WTC11 (cell line): ENCODE measurements at regions not wholly inside any gene's neighbourhood (a gene's known extent, or its start where the extent isn't known, plus 50 kb on each side); places are given as distances from the start of the nearest gene placed in this dataset.

Experiments
- ATAC-seq: fragments of 200-7000 bp; cut with Tn5 transposase; 2 replicates; pipeline ENCODE4 v1.10.0; 2021; ENCODE audit warnings: mild to moderate bottlenecking, moderate library complexity
- CTCF ChIA-PET: fragments of 300-600 bp; sonication (Branson Sonifier 250); formaldehyde crosslinking; loops from one replicate; lab custom pipeline; 2021; ENCODE audit warnings: antibody characterized with exemption; lab: Charles Lee
- POLR2A ChIA-PET: fragments of 350-600 bp; sonication (Branson Sonifier 250); formaldehyde crosslinking; loops from one replicate; lab custom pipeline; 2021; ENCODE audit warnings: antibody characterized with exemption; lab: Charles Lee
- DNase-seq: peaks from one replicate; pipeline ENCODE4 v3.0.0; 2021; ENCODE audit warnings: low spot score
- H3K27ac Mint-ChIP-seq: 2 replicates; pipeline ENCODE4 v1.8.0; 2021; ENCODE audit warnings: mixed read lengths
- H3K27me3 Mint-ChIP-seq: 2 replicates; pipeline ENCODE4 v1.8.0; 2021; ENCODE audit warnings: low read depth, mild to moderate bottlenecking, moderate library complexity, mixed read lengths
- H3K36me3 Mint-ChIP-seq: 2 replicates; pipeline ENCODE4 v1.8.0; 2021; ENCODE audit warnings: mixed read lengths
- H3K4me1 Mint-ChIP-seq: 2 replicates; pipeline ENCODE4 v1.8.0; 2022; ENCODE audit warnings: mixed read lengths
- H3K4me3 Mint-ChIP-seq: 2 replicates; pipeline ENCODE4 v1.8.0; 2021; ENCODE audit warnings: mild to moderate bottlenecking, moderate library complexity, mixed read lengths
- H3K9me3 Mint-ChIP-seq: 2 replicates; pipeline ENCODE4 v1.8.0; 2021; ENCODE audit warnings: mixed read lengths
- CREM ChIP-seq: sonication (generic); formaldehyde crosslinking; IDR thresholded peaks from 2 replicates; pipeline ENCODE4 v1.8.1; 2022; ENCODE audit warnings: mild to moderate bottlenecking, missing genetic modification reagents, moderate library complexity
- ESRRA ChIP-seq: sonication (generic); formaldehyde crosslinking; IDR thresholded peaks from 2 replicates; pipeline ENCODE4 v1.8.1; 2022; ENCODE audit warnings: mild to moderate bottlenecking, missing genetic modification reagents, borderline replicate concordance
- FOXJ3 ChIP-seq: sonication (generic); formaldehyde crosslinking; IDR thresholded peaks from 2 replicates; pipeline ENCODE4 v1.9.0; 2021; ENCODE audit warnings: missing genetic modification reagents, mild to moderate bottlenecking, borderline replicate concordance
- HMGA2 ChIP-seq: fragments of 250-450 bp; sonication (Bioruptor Pico); IDR thresholded peaks from 2 replicates; pipeline ENCODE4 v1.4.0; 2021; ENCODE audit warnings: mild to moderate bottlenecking, moderate library complexity
- KAT7 ChIP-seq: sonication (generic); formaldehyde crosslinking; IDR thresholded peaks from 2 replicates; pipeline ENCODE4 v1.8.1; 2023; ENCODE audit warnings: missing genetic modification reagents, mild to moderate bottlenecking, borderline replicate concordance
- MXD4 ChIP-seq: fragments of 250-450 bp; sonication (Bioruptor Pico); IDR thresholded peaks from 2 replicates; pipeline ENCODE4 v1.8.0; 2021; ENCODE audit warnings: mild to moderate bottlenecking, moderate library complexity, borderline replicate concordance
- NFATC4 ChIP-seq: fragments of 250-450 bp; sonication (Bioruptor Pico); IDR thresholded peaks from 2 replicates; pipeline ENCODE4 v1.9.0; 2021; ENCODE audit warnings: mild to moderate bottlenecking
- OVOL2 ChIP-seq: fragments of 250-450 bp; sonication (Bioruptor Pico); IDR thresholded peaks from 2 replicates; pipeline ENCODE4 v1.9.0; 2021; ENCODE audit warnings: mild to moderate bottlenecking, borderline replicate concordance
- RELA ChIP-seq: sonication (generic); formaldehyde crosslinking; IDR thresholded peaks from 2 replicates; pipeline ENCODE4 v1.8.1; 2022; ENCODE audit warnings: missing genetic modification reagents, mild to moderate bottlenecking, borderline replicate concordance
- TEAD1 ChIP-seq: sonication (generic); formaldehyde crosslinking; IDR thresholded peaks from 2 replicates; pipeline ENCODE4 v1.8.0; 2022; ENCODE audit warnings: mild to moderate bottlenecking, missing genetic modification reagents
- ZBTB21 ChIP-seq: sonication (generic); formaldehyde crosslinking; IDR thresholded peaks from 2 replicates; pipeline ENCODE4 v1.8.1; 2023; ENCODE audit warnings: mild to moderate bottlenecking, missing genetic modification reagents, borderline replicate concordance
- ZNF317 ChIP-seq: sonication (generic); formaldehyde crosslinking; IDR thresholded peaks from 2 replicates; pipeline ENCODE4 v1.8.1; 2023; ENCODE audit warnings: low read depth, mild to moderate bottlenecking, moderate library complexity, missing genetic modification reagents, borderline replicate concordance
- ZNF671 ChIP-seq: fragments of 250-450 bp; sonication (Bioruptor Pico); IDR thresholded peaks from 2 replicates; pipeline ENCODE4 v1.8.0; 2021; ENCODE audit warnings: mild to moderate bottlenecking
- TF ChIP-seq, protein P1 (sequence below): sonication (generic); formaldehyde crosslinking; IDR thresholded peaks from 2 replicates; pipeline ENCODE4 v1.8.1; 2023; ENCODE audit warnings: mild to moderate bottlenecking, missing genetic modification reagents, moderate library complexity
- TF ChIP-seq, protein P2 (sequence below): fragments of 250-450 bp; sonication (Bioruptor Pico); IDR thresholded peaks from 2 replicates; pipeline ENCODE4 v1.9.0; 2021; ENCODE audit warnings: mild to moderate bottlenecking
- TF ChIP-seq, protein P3 (sequence below): sonication (generic); formaldehyde crosslinking; IDR thresholded peaks from 2 replicates; pipeline ENCODE4 v1.8.0; 2023; ENCODE audit warnings: missing genetic modification reagents, mild to moderate bottlenecking, borderline replicate concordance
- TF ChIP-seq, protein P4 (sequence below): sonication (generic); formaldehyde crosslinking; IDR thresholded peaks from 2 replicates; pipeline ENCODE4 v1.8.1; 2023; ENCODE audit warnings: mild to moderate bottlenecking, missing genetic modification reagents, borderline replicate concordance
- TF ChIP-seq, protein P5 (sequence below): sonication (generic); formaldehyde crosslinking; IDR thresholded peaks from 2 replicates; pipeline ENCODE4 v1.8.0; 2022; ENCODE audit warnings: mild to moderate bottlenecking, missing genetic modification reagents

DNA sequence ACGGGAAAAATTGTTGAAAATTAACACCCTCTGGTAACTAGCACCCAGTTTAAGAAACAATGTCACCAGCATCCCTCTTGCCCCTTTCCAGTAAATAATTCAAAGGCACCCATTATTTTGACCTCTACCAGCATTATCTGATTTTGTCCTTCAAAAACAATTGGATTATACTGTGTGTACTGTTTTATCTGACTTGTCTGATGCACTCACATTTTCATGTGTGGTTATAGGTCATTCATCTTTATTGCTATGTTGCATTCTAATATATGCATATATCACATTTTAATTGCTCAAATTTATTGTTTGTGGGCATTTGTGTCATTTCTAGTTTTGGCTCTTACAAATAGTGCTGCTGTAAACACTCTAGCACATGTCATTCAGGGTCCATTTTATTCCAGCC is 260.9 kb upstream of the PRDM1 start (continued):
- no peak for TF ChIP-seq OVOL2
- TF ChIP-seq CREM (CRISPR knock-in tag), result no peak

DNA sequence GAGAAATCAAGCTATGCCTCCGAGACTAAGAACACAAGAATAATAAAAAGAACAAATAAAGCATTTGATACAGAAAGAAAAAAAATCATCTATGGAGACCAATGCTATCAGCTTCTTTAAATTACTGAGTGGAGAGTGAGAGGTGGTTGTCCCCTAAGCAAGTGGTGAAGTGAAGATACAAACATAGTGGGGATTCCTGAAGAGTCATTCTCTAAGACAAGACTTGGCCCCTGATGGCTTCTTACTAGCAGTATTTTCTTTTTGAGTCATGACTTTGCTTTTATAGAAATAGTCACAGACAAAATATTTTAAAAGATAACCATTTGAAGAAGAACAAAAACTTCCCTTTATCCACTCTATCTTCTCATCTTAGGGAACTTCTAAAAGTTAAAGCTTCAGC is 261.4 kb upstream of the PRDM1 start:
- DNase-seq (no peak), ATAC-seq (no peak)
- H3K4me3 Mint-ChIP-seq, result no peak overlapping the region
- H3K27me3 Mint-ChIP-seq, result no peaks in the 10 kb centered on the region; the same call in 1 of the 2 replicates
- ChIA-PET POLR2A (no interaction called here), CTCF (no interaction called here)
- H3K36me3 Mint-ChIP-seq, result peaks cover 6% of the 10 kb centered on the region; the same call in 1 of the 2 replicates
- no peaks in the 10 kb centered on the region for H3K4me1 Mint-ChIP-seq
- TF ChIP-seq TEAD1 (CRISPR knock-in tag) (no peak), ZBTB21 (CRISPR knock-in tag) (no peak), ESRRA (CRISPR knock-in tag) (no peak), ZNF317 (no peak), NFATC4 (CRISPR knock-in tag) (no peak), CREM (CRISPR knock-in tag) (no peak)
- TF ChIP-seq, protein P1, sequence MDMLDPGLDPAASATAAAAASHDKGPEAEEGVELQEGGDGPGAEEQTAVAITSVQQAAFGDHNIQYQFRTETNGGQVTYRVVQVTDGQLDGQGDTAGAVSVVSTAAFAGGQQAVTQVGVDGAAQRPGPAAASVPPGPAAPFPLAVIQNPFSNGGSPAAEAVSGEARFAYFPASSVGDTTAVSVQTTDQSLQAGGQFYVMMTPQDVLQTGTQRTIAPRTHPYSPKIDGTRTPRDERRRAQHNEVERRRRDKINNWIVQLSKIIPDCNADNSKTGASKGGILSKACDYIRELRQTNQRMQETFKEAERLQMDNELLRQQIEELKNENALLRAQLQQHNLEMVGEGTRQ (CRISPR knock-in tag), result no peak
- H3K27ac Mint-ChIP-seq, result no peak overlapping the region
- peaks cover 34% of the 10 kb centered on the region for H3K9me3 Mint-ChIP-seq

DNA sequence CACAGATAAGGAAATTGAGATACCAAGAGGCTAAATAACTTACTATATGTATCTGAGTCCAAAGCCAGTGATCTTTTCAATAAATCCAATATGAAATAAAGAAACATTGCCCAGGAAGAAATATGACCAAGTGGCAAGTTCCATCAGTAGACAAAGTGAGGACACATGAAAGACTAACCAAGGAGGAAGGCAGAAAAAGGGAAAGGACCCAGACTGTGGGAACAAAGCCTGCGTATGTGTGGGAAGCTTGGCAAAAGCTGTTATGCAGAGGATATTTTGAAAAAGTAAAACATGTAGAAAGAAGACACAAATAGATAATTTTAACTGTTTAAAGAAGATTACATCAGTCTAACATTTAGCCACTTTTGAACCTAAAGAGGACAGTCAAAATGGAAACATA is 264.4 kb upstream of the PRDM1 start:
- ChIA-PET CTCF (no interaction called here), POLR2A (no interaction called here)
- peaks cover 6% of the 10 kb centered on the region; the same call in 1 of the 2 replicates for H3K36me3 Mint-ChIP-seq
- H3K4me1 Mint-ChIP-seq, result no peaks in the 10 kb centered on the region
- H3K27ac Mint-ChIP-seq, result no peak overlapping the region
- H3K27me3 Mint-ChIP-seq, result no peaks in the 10 kb centered on the region
- DNase-seq (no peak), ATAC-seq (no peak)
- peaks cover 18% of the 10 kb centered on the region for H3K9me3 Mint-ChIP-seq
- TF ChIP-seq, protein P1 (CRISPR knock-in tag), result no peak
- TF ChIP-seq, protein P2, sequence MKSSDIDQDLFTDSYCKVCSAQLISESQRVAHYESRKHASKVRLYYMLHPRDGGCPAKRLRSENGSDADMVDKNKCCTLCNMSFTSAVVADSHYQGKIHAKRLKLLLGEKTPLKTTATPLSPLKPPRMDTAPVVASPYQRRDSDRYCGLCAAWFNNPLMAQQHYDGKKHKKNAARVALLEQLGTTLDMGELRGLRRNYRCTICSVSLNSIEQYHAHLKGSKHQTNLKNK, result no peak
- TF ChIP-seq HMGA2 (CRISPR knock-in tag) (no peak), CREM (CRISPR knock-in tag) (no peak), ZNF671 (CRISPR knock-in tag) (no peak), MXD4 (CRISPR knock-in tag) (no peak), RELA (CRISPR knock-in tag) (no peak)
- no peak overlapping the region for H3K4me3 Mint-ChIP-seq

DNA sequence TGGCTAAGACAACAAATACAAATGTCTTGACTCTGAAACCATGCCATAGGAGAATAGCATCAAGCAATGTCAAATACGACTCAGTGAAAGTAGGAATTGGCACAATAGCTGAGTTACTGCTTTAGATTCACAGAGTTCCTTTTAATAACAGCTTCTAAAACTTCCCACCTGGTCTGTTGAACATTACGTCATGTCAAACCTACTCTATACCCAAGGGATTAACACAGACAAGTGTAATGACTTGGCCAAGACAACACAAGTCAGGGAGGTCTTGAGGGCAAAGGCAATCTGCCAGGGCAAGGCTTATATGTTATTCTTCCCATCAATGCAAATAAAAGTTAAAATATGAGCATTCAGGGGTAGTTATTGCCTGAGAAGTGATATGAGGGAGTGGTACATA is 265.1 kb upstream of the PRDM1 start:
- no peak for ATAC-seq
- POLR2A ChIA-PET, result no interaction called here
- CTCF ChIA-PET, result no interaction called here
- no peak for DNase-seq
- Mint-ChIP-seq H3K4me3 (no peak overlapping the region), H3K9me3 (peaks cover 12% of the 10 kb centered on the region), H3K27me3 (no peaks in the 10 kb centered on the region), H3K27ac (no peak overlapping the region), H3K36me3 (peaks cover 6% of the 10 kb centered on the region; the same call in 1 of the 2 replicates), H3K4me1 (no peaks in the 10 kb centered on the region)
- no peak for TF ChIP-seq ESRRA (CRISPR knock-in tag)
- TF ChIP-seq, protein P3, sequence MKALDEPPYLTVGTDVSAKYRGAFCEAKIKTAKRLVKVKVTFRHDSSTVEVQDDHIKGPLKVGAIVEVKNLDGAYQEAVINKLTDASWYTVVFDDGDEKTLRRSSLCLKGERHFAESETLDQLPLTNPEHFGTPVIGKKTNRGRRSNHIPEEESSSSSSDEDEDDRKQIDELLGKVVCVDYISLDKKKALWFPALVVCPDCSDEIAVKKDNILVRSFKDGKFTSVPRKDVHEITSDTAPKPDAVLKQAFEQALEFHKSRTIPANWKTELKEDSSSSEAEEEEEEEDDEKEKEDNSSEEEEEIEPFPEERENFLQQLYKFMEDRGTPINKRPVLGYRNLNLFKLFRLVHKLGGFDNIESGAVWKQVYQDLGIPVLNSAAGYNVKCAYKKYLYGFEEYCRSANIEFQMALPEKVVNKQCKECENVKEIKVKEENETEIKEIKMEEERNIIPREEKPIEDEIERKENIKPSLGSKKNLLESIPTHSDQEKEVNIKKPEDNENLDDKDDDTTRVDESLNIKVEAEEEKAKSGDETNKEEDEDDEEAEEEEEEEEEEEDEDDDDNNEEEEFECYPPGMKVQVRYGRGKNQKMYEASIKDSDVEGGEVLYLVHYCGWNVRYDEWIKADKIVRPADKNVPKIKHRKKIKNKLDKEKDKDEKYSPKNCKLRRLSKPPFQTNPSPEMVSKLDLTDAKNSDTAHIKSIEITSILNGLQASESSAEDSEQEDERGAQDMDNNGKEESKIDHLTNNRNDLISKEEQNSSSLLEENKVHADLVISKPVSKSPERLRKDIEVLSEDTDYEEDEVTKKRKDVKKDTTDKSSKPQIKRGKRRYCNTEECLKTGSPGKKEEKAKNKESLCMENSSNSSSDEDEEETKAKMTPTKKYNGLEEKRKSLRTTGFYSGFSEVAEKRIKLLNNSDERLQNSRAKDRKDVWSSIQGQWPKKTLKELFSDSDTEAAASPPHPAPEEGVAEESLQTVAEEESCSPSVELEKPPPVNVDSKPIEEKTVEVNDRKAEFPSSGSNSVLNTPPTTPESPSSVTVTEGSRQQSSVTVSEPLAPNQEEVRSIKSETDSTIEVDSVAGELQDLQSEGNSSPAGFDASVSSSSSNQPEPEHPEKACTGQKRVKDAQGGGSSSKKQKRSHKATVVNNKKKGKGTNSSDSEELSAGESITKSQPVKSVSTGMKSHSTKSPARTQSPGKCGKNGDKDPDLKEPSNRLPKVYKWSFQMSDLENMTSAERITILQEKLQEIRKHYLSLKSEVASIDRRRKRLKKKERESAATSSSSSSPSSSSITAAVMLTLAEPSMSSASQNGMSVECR (CRISPR knock-in tag), result no peak
- no peak for TF ChIP-seq FOXJ3 (CRISPR knock-in tag)
- TF ChIP-seq, protein P4, sequence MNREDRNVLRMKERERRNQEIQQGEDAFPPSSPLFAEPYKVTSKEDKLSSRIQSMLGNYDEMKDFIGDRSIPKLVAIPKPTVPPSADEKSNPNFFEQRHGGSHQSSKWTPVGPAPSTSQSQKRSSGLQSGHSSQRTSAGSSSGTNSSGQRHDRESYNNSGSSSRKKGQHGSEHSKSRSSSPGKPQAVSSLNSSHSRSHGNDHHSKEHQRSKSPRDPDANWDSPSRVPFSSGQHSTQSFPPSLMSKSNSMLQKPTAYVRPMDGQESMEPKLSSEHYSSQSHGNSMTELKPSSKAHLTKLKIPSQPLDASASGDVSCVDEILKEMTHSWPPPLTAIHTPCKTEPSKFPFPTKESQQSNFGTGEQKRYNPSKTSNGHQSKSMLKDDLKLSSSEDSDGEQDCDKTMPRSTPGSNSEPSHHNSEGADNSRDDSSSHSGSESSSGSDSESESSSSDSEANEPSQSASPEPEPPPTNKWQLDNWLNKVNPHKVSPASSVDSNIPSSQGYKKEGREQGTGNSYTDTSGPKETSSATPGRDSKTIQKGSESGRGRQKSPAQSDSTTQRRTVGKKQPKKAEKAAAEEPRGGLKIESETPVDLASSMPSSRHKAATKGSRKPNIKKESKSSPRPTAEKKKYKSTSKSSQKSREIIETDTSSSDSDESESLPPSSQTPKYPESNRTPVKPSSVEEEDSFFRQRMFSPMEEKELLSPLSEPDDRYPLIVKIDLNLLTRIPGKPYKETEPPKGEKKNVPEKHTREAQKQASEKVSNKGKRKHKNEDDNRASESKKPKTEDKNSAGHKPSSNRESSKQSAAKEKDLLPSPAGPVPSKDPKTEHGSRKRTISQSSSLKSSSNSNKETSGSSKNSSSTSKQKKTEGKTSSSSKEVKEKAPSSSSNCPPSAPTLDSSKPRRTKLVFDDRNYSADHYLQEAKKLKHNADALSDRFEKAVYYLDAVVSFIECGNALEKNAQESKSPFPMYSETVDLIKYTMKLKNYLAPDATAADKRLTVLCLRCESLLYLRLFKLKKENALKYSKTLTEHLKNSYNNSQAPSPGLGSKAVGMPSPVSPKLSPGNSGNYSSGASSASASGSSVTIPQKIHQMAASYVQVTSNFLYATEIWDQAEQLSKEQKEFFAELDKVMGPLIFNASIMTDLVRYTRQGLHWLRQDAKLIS, result no peak
- TF ChIP-seq KAT7, result no peak
- TF ChIP-seq, protein P5, sequence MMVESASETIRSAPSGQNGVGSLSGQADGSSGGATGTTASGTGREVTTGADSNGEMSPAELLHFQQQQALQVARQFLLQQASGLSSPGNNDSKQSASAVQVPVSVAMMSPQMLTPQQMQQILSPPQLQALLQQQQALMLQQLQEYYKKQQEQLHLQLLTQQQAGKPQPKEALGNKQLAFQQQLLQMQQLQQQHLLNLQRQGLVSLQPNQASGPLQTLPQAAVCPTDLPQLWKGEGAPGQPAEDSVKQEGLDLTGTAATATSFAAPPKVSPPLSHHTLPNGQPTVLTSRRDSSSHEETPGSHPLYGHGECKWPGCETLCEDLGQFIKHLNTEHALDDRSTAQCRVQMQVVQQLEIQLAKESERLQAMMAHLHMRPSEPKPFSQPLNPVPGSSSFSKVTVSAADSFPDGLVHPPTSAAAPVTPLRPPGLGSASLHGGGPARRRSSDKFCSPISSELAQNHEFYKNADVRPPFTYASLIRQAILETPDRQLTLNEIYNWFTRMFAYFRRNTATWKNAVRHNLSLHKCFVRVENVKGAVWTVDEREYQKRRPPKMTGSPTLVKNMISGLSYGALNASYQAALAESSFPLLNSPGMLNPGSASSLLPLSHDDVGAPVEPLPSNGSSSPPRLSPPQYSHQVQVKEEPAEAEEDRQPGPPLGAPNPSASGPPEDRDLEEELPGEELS (CRISPR knock-in tag), result no peak
